ENCODE measurements at regions not wholly inside any gene's neighbourhood (a gene's known extent, or its start where the extent isn't known, plus 50 kb on each side); places are given as distances from the start of the nearest gene placed in this dataset.

DNA sequence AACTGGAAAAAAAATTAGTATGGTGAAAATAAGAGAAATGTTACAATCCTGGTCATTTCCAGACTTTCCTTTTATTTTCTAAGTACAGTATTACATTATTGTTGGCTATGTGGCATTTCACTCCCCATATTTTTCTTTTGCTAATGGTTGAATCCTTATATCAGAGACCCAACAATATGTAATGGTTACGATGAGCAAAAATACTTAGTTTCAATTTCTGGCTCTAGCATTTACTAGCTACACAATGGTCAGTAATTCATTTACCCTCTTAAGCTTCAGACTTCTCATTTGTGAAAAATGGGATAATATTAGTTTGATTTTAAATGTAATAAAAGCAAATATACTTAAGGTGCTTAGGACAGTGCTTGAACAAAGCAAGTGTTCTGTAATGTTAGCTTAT, 942.9 kb upstream of the PABPC4L start:
- Histone ChIP-seq H3K27ac (no peak overlapping the region), H3K36me3 (no peaks in the 10 kb centered on the region), H3K4me3 (no peak overlapping the region), H3K4me1 (no peaks in the 10 kb centered on the region), H3K27me3 (no peaks in the 10 kb centered on the region), H3K9me3 (no peaks in the 10 kb centered on the region)
- ATAC-seq (no peak), DNase-seq (no peak)
- in situ Hi-C loops (cut with MboI; ENCODE audit: low sequenced_read_pairs in 4 of 4) (no loop called here), intact Hi-C loops (cut with DNase I; ENCODE audit: low total_unique reads) (no loop called here)
- TF ChIP-seq, protein P1, sequence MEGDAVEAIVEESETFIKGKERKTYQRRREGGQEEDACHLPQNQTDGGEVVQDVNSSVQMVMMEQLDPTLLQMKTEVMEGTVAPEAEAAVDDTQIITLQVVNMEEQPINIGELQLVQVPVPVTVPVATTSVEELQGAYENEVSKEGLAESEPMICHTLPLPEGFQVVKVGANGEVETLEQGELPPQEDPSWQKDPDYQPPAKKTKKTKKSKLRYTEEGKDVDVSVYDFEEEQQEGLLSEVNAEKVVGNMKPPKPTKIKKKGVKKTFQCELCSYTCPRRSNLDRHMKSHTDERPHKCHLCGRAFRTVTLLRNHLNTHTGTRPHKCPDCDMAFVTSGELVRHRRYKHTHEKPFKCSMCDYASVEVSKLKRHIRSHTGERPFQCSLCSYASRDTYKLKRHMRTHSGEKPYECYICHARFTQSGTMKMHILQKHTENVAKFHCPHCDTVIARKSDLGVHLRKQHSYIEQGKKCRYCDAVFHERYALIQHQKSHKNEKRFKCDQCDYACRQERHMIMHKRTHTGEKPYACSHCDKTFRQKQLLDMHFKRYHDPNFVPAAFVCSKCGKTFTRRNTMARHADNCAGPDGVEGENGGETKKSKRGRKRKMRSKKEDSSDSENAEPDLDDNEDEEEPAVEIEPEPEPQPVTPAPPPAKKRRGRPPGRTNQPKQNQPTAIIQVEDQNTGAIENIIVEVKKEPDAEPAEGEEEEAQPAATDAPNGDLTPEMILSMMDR (IDR thresholded peaks at IDR 0.05 in 4 of 5, conservative IDR thresholded peaks at IDR 0.05 in 1 of 5), result no peak
- no peak for TF ChIP-seq POLR2A (IDR thresholded peaks at IDR 0.05)

DNA sequence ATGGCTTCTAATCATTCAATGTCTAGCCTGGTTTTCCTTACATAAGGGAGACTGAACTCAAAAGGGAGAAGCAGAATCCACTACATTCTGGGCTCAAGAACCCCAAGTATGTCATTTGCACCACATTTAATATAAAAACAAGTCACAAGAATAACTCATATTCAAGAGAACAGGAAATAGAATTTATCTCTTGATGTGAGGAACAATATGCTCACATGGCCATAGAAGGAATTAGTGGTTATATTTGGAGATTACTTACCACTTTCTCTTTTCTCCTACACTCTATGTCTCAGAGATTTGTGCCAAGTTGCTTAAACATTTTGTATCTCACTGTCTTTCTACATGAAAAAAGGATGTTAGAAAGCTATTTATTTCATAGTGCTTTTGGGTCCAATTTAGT, 922.6 kb upstream of the PABPC4L start:
- no peaks in the 10 kb centered on the region for H3K4me1 ChIP-seq
- H3K4me3 ChIP-seq, result no peak overlapping the region
- no peaks in the 10 kb centered on the region for H3K36me3 ChIP-seq
- H3K27ac ChIP-seq, result no peak overlapping the region
- no peak for DNase-seq
- TF ChIP-seq, protein P1 (IDR thresholded peaks at IDR 0.05 in 4 of 5, conservative IDR thresholded peaks at IDR 0.05 in 1 of 5), result no peak
- no peak for TF ChIP-seq POLR2A (IDR thresholded peaks at IDR 0.05)
- in situ Hi-C loops (cut with MboI; ENCODE audit: low sequenced_read_pairs in 4 of 4) (no loop called here), intact Hi-C loops (cut with DNase I; ENCODE audit: low total_unique reads) (no loop called here)
- H3K9me3 ChIP-seq, result no peaks in the 10 kb centered on the region
- no peaks in the 10 kb centered on the region for H3K27me3 ChIP-seq
- ATAC-seq, result no peak

DNA sequence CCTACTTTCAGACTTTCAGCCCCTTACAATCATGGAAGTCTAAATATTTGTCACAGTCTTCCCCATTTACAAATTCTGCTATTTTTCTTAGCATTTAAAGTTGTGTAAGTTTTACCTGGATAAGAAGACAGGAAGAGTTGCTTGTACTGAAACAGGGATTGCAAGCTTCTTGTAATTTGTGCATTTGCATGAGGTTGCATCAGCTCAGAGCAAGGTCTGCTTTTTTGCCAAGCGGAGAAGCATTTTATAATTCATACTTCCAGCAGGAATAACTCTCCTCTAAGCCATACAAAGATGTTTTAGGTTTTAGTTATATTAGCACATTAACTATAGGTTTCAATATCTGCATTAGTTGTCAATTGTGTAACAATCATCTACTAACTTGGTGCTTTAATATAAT, 922.0 kb upstream of the PABPC4L start:
- TF ChIP-seq, protein P1 (IDR thresholded peaks at IDR 0.05 in 4 of 5, conservative IDR thresholded peaks at IDR 0.05 in 1 of 5), result no peak
- TF ChIP-seq POLR2A (IDR thresholded peaks at IDR 0.05), result no peak
- no peak for DNase-seq
- Histone ChIP-seq H3K9me3 (no peaks in the 10 kb centered on the region), H3K4me1 (no peaks in the 10 kb centered on the region), H3K27ac (no peak overlapping the region), H3K4me3 (no peak overlapping the region), H3K36me3 (no peaks in the 10 kb centered on the region), H3K27me3 (no peaks in the 10 kb centered on the region)
- intact Hi-C loops (cut with DNase I; ENCODE audit: low total_unique reads), result no loop called here
- in situ Hi-C loops (cut with MboI; ENCODE audit: low sequenced_read_pairs in 4 of 4), result no loop called here
- ATAC-seq, result no peak

DNA sequence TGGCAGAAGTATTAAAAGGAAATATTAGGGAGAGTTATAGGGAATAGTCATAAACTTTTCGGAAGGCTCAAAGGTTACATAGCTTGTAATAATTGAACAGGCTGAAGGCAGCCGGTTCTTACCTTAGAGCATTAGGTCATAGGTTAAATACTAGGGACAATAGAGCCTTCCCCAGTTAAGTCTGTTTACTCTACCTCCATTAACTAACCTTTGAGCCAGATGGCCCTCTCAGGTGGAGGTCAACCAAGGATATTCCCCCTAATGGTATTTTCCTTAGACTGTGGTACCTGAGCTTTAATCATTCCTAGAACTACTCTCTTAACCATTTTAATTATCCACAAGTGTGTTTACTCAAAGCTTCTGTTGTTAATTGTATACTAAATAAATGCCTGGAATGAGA, 920.9 kb upstream of the PABPC4L start:
- H3K4me3 ChIP-seq, result no peak overlapping the region
- TF ChIP-seq POLR2A (IDR thresholded peaks at IDR 0.05), result no peak
- H3K36me3 ChIP-seq, result no peaks in the 10 kb centered on the region
- no peaks in the 10 kb centered on the region for H3K4me1 ChIP-seq
- H3K9me3 ChIP-seq, result no peaks in the 10 kb centered on the region
- intact Hi-C loops (cut with DNase I; ENCODE audit: low total_unique reads), result no loop called here
- ATAC-seq (no peak), DNase-seq (no peak)
- H3K27me3 ChIP-seq, result no peaks in the 10 kb centered on the region
- in situ Hi-C loops (cut with MboI; ENCODE audit: low sequenced_read_pairs in 4 of 4), result no loop called here
- no peak overlapping the region for H3K27ac ChIP-seq

DNA sequence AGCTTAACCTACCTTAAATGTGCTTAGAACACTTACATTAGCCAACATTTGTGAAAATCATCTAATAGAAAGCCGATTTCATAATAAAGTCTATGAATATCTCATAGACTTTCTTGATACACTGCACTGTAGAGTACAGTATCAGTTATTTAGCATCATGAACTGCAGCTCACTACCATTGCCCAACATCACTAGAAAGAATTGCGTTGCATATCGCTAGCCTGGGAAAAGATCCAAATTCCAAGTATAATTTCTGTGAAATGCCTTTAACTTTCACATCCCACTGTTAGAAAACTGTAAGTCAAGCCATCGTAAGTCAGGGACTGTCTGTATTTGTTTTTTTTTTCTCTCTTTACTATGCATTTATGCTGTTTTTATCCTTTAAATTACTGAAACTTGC, 918.6 kb upstream of the PABPC4L start:
- intact Hi-C loops (cut with DNase I; ENCODE audit: low total_unique reads), result no loop called here
- no peaks in the 10 kb centered on the region for H3K9me3 ChIP-seq
- in situ Hi-C loops (cut with MboI; ENCODE audit: low sequenced_read_pairs in 4 of 4), result no loop called here
- TF ChIP-seq POLR2A (IDR thresholded peaks at IDR 0.05), result no peak
- TF ChIP-seq, protein P1 (IDR thresholded peaks at IDR 0.05 in 4 of 5, conservative IDR thresholded peaks at IDR 0.05 in 1 of 5), result no peak
- H3K27ac ChIP-seq, result no peak overlapping the region
- ATAC-seq (no peak), DNase-seq (no peak)
- no peaks in the 10 kb centered on the region for H3K27me3 ChIP-seq
- H3K4me1 ChIP-seq, result no peaks in the 10 kb centered on the region
- H3K4me3 ChIP-seq, result no peak overlapping the region
- H3K36me3 ChIP-seq, result no peaks in the 10 kb centered on the region

All from gastrocnemius medialis (tissue), 4 donors.